ENCODE measurements at regions not wholly inside any gene's neighbourhood (a gene's known extent, or its start where the extent isn't known, plus 50 kb on each side); places are given as distances from the start of the nearest gene placed in this dataset.
"Not testable (repeated sequence)": the region's sequence is repeated elsewhere in the genome, so short reads cannot be mapped to it uniquely, and the experiment has no call there.

GRCh38 chrX:947262-947661 lies 265.2 kb downstream of the CRLF2 start:
- TF ChIP-seq CTCF, POLR2A (IDR thresholded peaks at IDR 0.05): not testable (repeated sequence)
